ENCODE measurements at regions not wholly inside any gene's neighbourhood (a gene's known extent, or its start where the extent isn't known, plus 50 kb on each side); places are given as distances from the start of the nearest gene placed in this dataset.

DNA sequence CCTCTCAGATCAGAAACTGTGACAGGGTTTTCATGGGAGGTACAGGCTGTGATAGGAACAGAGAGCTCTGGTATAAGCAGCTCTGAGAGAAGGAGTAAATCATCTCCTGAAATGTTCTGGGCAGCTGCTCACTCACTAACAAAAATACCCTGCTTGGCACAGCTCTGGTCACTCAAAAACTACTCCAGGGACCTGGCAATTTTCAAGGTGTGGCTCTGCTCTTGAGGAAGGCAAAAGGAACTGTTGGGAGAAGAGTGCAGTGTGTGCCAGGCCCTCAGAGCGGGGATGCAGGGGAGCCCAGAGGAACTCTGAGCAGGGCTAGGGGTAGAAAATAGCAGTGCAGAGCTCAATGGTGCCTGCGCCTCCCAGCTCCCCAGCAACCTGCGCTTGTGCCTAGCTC lies 180.5 kb upstream of the ZBED5 start:
- no peaks in the 10 kb centered on the region for H4K20me1 ChIP-seq (ENCODE audit: insufficient read depth, low read length)
- H3K36me3 ChIP-seq (ENCODE audit: insufficient read depth, low read length): no peaks in the 10 kb centered on the region
- no peak overlapping the region for H2AFZ ChIP-seq (ENCODE audit: low read length)
- H3K4me2 ChIP-seq (ENCODE audit: low read length): no peak overlapping the region
- no peak overlapping the region for H3K4me3 ChIP-seq (ENCODE audit: low read depth, low read length, poor library complexity, severe bottlenecking)
- intact Hi-C loops (cut with micrococcal nuclease; ENCODE audit: unreplicated experiment): loop anchor here (5.0 kb wide), 1 partner anchor 119 kb away; no protein-coding TSS in a partner anchor
- no peaks in the 10 kb centered on the region for H3K9me2 ChIP-seq (ENCODE audit: insufficient read depth, low read length)
- no peaks in the 10 kb centered on the region for H3K9me3 ChIP-seq (ENCODE audit: low read length)
- H3K27ac ChIP-seq (ENCODE audit: low read depth, low read length, poor library complexity, severe bottlenecking): no peak overlapping the region
- H3K79me2 ChIP-seq (ENCODE audit: insufficient read depth, low read depth, low read length): no peaks in the 10 kb centered on the region
- H3K4me1 ChIP-seq (ENCODE audit: insufficient read depth, low read length, poor library complexity, severe bottlenecking): no peaks in the 10 kb centered on the region
- BruUV-seq (replicated peaks): no TSS peak
- DNase-seq (ENCODE audit: low spot score): no peak
- ChIA-PET CTCF (ENCODE audit: unreplicated experiment) (interaction anchor here (0.9 kb wide), 1 partner anchor 18 kb away, joined by 3 read pairs; no protein-coding TSS in a partner anchor), POLR2A (no interaction called here)
- no peak for TF ChIP-seq EZH2phosphoT487 (IDR thresholded peaks at IDR 0.05; ENCODE audit: borderline replicate concordance, low read depth, low read length)
- TF ChIP-seq, protein P1, sequence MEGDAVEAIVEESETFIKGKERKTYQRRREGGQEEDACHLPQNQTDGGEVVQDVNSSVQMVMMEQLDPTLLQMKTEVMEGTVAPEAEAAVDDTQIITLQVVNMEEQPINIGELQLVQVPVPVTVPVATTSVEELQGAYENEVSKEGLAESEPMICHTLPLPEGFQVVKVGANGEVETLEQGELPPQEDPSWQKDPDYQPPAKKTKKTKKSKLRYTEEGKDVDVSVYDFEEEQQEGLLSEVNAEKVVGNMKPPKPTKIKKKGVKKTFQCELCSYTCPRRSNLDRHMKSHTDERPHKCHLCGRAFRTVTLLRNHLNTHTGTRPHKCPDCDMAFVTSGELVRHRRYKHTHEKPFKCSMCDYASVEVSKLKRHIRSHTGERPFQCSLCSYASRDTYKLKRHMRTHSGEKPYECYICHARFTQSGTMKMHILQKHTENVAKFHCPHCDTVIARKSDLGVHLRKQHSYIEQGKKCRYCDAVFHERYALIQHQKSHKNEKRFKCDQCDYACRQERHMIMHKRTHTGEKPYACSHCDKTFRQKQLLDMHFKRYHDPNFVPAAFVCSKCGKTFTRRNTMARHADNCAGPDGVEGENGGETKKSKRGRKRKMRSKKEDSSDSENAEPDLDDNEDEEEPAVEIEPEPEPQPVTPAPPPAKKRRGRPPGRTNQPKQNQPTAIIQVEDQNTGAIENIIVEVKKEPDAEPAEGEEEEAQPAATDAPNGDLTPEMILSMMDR (conservative IDR thresholded peaks at IDR 0.05; ENCODE audit: low read length): no peak

DNA sequence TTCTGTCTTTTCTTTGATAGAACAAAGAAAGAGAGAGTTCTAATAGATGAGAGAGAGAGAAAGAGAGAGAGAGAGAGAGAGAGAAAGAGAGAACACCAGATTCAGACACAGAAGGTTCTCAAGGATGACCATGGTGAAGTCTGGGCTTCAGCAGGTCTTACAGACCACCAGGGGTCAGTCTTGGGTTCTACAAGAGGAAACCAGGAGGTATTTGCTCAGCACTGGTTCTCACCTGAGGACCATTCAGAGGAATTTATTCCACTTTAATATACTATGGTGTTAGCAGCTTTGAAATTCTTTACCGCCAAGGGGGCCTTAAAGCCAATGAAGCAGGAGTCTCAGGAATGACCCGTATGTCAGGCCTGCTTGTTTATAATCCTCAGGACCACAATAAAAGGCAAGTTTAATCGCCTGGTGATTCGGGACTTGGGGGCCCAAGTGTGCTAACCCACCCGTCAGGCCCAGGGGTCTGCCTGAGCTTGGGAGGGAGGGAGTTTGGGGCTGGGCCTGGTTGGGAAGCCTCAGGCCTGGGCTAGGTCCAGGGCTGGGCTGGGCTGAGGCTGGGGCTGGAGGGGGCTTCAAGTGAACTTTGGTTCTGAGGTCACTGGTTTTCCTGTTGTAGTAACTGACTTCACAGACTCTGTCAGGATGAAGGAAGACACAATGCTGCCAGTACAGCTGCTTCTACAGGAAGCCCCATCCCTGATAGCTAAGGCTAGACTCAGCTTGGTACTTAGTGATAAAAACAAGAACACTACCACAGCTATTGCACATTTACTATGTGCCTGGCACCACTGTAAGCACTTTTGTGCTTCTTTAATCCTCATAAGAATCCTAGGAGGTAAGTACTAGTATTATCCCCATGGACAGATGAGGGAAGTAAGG lies 179.2 kb upstream of the ZBED5 start:
- POLR2A ChIA-PET: interaction anchor here (0.6 to 0.7 kb wide), 2 partner anchors 28 to 222 kb away, joined by 3 to 4 read pairs; no protein-coding TSS in a partner anchor
- TF ChIP-seq, protein P1 (conservative IDR thresholded peaks at IDR 0.05; ENCODE audit: low read length): peak; percentile 83
- no peak for TF ChIP-seq EZH2phosphoT487 (IDR thresholded peaks at IDR 0.05; ENCODE audit: borderline replicate concordance, low read depth, low read length)
- peak; percentile 76 for DNase-seq (ENCODE audit: low spot score)
- Histone ChIP-seq H3K9me2 (ENCODE audit: insufficient read depth, low read length) (no peaks in the 10 kb centered on the region), H3K36me3 (ENCODE audit: insufficient read depth, low read length) (no peaks in the 10 kb centered on the region), H3K79me2 (ENCODE audit: insufficient read depth, low read depth, low read length) (no peaks in the 10 kb centered on the region), H3K4me2 (ENCODE audit: low read length) (no peak overlapping the region), H3K9me3 (ENCODE audit: low read length) (no peaks in the 10 kb centered on the region), H4K20me1 (ENCODE audit: insufficient read depth, low read length) (no peaks in the 10 kb centered on the region), H2AFZ (ENCODE audit: low read length) (no peak overlapping the region), H3K4me3 (ENCODE audit: low read depth, low read length, poor library complexity, severe bottlenecking) (no peak overlapping the region), H3K27ac (ENCODE audit: low read depth, low read length, poor library complexity, severe bottlenecking) (no peak overlapping the region), H3K4me1 (ENCODE audit: insufficient read depth, low read length, poor library complexity, severe bottlenecking) (no peaks in the 10 kb centered on the region)
- intact Hi-C loops (cut with micrococcal nuclease; ENCODE audit: unreplicated experiment): loop anchor here (2.0 to 5.0 kb wide), 2 partner anchors 120 to 230 kb away; no protein-coding TSS in a partner anchor
- CTCF ChIA-PET (ENCODE audit: unreplicated experiment): interaction anchor here (0.9 kb wide), 1 partner anchor 16 kb away, joined by 3 read pairs; no protein-coding TSS in a partner anchor
- BruUV-seq (replicated peaks): no TSS peak

Data from OCI-LY7 (cell line).